Mesendoderm (in vitro differentiated cells): ENCODE measurements at regions not wholly inside any gene's neighbourhood (a gene's known extent, or its start where the extent isn't known, plus 50 kb on each side); places are given as distances from the start of the nearest gene placed in this dataset.

ENCODE experiments used
- DNase-seq: peaks from one replicate; pipeline ENCODE4 v3.0.0; 2013
- H2AK5ac ChIP-seq: 2 replicates; pipeline ENCODE4 v1.6.1; 2013; ENCODE audit warnings: low read length, inconsistent platforms
- H2BK120ac ChIP-seq: 2 replicates; pipeline ENCODE4 v1.6.1; 2013; ENCODE audit warnings: low read depth, mild to moderate bottlenecking, low read length, moderate library complexity, mixed read lengths
- H2BK15ac ChIP-seq: replicated peaks from 2 replicates; pipeline ENCODE4 v1.6.1; 2013; ENCODE audit warnings: low read depth, mild to moderate bottlenecking, moderate library complexity
- H2BK5ac ChIP-seq: 2 replicates; pipeline ENCODE4 v1.6.1; 2013; ENCODE audit warnings: low read length, inconsistent platforms
- H3K18ac ChIP-seq: 2 replicates; pipeline ENCODE4 v1.6.1; 2013; ENCODE audit warnings: mild to moderate bottlenecking, low read length, mixed read lengths
- H3K23ac ChIP-seq: one replicate; pipeline ENCODE4 v1.6.1; 2013; ENCODE audit warnings: low read length
- H3K27ac ChIP-seq: 2 replicates; pipeline ENCODE4 v1.5.1; 2013; ENCODE audit warnings: low read depth, mild to moderate bottlenecking, inconsistent platforms, low read length, moderate library complexity
- H3K27me3 ChIP-seq: 2 replicates; pipeline ENCODE4 v1.6.1; 2013; ENCODE audit warnings: low read length, control low read depth, mild to moderate bottlenecking, inconsistent platforms; ENCODE audit not compliant: insufficient read depth, poor library complexity
- H3K36me3 ChIP-seq: 2 replicates; pipeline ENCODE4 v1.6.1; 2013; ENCODE audit warnings: low read length, inconsistent platforms; ENCODE audit not compliant: control insufficient read depth, insufficient read depth
- H3K4ac ChIP-seq: one replicate; pipeline ENCODE4 v1.6.1; 2013; ENCODE audit warnings: low read depth, mild to moderate bottlenecking, low read length, moderate library complexity
- H3K4me1 ChIP-seq: 2 replicates; pipeline ENCODE4 v1.6.1; 2013; ENCODE audit warnings: low read depth, low read length, inconsistent platforms; ENCODE audit not compliant: control insufficient read depth
- H3K4me2 ChIP-seq: 2 replicates; pipeline ENCODE4 v1.6.1; 2013; ENCODE audit warnings: low read length
- H3K4me3 ChIP-seq: 2 replicates; pipeline ENCODE4 v1.5.1; 2013; ENCODE audit warnings: mild to moderate bottlenecking, low read length
- H3K56ac ChIP-seq: one replicate; pipeline ENCODE4 v1.6.1; 2013; ENCODE audit warnings: low read length
- H3K79me1 ChIP-seq: 2 replicates; pipeline ENCODE4 v1.6.1; 2013; ENCODE audit warnings: low read length, inconsistent platforms
- H3K79me2 ChIP-seq: 2 replicates; pipeline ENCODE4 v1.6.1; 2013; ENCODE audit warnings: mild to moderate bottlenecking, low read length; ENCODE audit not compliant: control insufficient read depth, insufficient read depth
- H3K9ac ChIP-seq: 2 replicates; pipeline ENCODE4 v1.6.1; 2013; ENCODE audit warnings: low read length, inconsistent platforms
- H4K5ac ChIP-seq: one replicate; pipeline ENCODE4 v1.6.1; 2013; ENCODE audit warnings: low read length
- H4K8ac ChIP-seq: one replicate; pipeline ENCODE4 v1.6.1; 2013; ENCODE audit warnings: low read depth, mild to moderate bottlenecking, control low read depth, low read length, moderate library complexity
- WGBS: extraction: QIAGEN DNeasy Blood & Tissue Kit; methylation state at CpG from one replicate; pipeline ENCODE4 v1.1.7; 2013; ENCODE audit warnings: low lambda C conversion rate, missing lambda C conversion rate; ENCODE audit not compliant: insufficient coverage; ENCODE audit errors: extremely low coverage; 5-methylcytosine and 5-hydroxymethylcytosine counted together

DNA sequence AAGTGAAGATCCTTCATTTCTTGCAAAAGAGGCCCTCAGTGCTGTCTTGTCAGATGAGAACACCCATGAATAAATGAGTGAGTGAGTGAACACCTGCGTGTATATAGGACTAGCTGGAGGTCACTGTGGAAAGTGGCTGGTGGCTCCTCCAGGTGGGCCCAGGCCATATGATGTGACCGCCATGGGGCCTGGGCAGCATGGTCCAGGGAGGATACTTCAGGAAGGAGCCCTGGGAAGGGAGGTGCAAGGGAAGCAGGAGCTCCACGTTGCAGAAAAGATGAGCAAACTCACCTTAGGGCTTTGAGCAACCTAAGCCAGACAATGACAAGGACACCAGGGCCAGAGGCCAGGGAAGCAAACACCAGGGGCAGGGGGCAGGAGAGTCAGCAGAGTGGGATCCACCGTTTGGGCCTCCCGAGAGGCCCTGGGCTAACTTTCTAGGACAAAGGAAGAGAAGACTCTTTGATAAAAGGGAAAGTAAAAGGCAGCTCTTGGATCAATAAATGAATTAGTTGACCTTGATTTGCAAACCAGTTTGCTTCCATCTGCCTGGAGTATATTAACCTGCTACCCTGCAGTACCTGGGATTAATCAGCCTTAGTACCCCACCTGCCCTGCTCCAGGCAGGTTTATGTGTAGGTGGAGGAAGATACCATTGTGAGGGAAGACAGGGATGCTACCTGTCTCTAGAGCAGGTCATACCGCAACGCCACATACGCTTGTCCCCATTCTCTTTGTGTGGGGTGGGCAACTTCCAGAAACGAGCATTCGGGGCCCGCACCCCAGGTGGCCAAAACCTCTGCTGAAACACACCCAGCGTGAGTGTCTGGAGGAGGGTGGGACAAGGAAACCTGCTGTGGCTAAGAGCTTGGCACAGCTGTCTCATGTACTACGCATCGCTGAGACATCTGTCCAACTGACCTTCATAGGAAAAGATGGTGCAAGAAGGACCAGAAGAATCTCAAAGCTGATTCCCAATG lies 51.4 kb upstream of the OLFM1 start:
- H2BK15ac ChIP-seq, result no peak overlapping the region
- DNase-seq, result no peak
- no peak overlapping the region for H3K27ac ChIP-seq
- no peak overlapping the region for H3K4me3 ChIP-seq
- no peak overlapping the region for H3K56ac ChIP-seq
- H4K5ac ChIP-seq, result no peak overlapping the region
- no peak overlapping the region for H3K9ac ChIP-seq
- H2AK5ac ChIP-seq, result no peak overlapping the region
- H2BK5ac ChIP-seq, result no peak overlapping the region
- H3K18ac ChIP-seq, result no peak overlapping the region
- no peak overlapping the region for H3K4me2 ChIP-seq
- no peaks in the 10 kb centered on the region for H3K36me3 ChIP-seq
- WGBS, result no CpG with 5 or more reads among the region's 14 CpGs
- no peaks in the 10 kb centered on the region for H3K27me3 ChIP-seq
- H3K79me1 ChIP-seq, result no peaks in the 10 kb centered on the region
- no peak overlapping the region for H4K8ac ChIP-seq
- no peaks in the 10 kb centered on the region for H3K79me2 ChIP-seq
- H3K4ac ChIP-seq, result no peak overlapping the region
- no peaks in the 10 kb centered on the region for H3K4me1 ChIP-seq
- no peak overlapping the region for H3K23ac ChIP-seq
- no peak overlapping the region for H2BK120ac ChIP-seq

DNA sequence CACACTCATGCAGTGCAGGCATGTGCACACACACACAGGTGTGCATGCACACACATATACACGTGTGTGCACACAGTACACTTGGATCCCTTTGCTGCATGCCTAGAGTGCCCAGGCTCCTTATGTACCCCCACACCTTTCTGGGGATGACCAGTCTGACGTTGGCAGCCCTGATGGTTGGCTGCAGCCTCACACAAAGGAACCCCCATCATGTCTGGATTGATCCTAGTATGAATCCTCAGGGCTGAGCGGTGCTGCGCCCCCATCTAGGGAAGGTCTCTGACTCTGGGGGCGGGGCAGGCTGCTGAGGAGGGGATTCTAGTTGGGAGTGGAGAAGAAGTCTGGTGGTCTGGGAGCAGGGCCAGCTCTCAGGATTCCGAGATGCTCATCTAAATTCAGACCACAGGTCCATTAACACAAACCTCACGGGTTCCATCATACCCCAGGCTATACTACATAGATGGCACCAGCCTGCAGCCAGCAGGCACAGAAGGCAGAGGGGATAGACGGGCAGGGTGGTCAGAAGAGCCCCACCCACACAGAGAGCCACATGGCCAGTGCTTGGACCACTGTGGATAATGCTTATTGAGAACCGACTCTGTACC lies 50.5 kb upstream of the OLFM1 start:
- H3K36me3 ChIP-seq, result no peaks in the 10 kb centered on the region
- H3K56ac ChIP-seq, result no peak overlapping the region
- H3K4me1 ChIP-seq, result no peaks in the 10 kb centered on the region
- H4K5ac ChIP-seq, result no peak overlapping the region
- no peak overlapping the region for H2BK5ac ChIP-seq
- H3K4me2 ChIP-seq, result no peak overlapping the region
- H4K8ac ChIP-seq, result no peak overlapping the region
- no peak for DNase-seq
- no peaks in the 10 kb centered on the region for H3K27me3 ChIP-seq
- no peak overlapping the region for H3K9ac ChIP-seq
- no peaks in the 10 kb centered on the region for H3K79me2 ChIP-seq
- no peak overlapping the region for H3K4ac ChIP-seq
- H3K18ac ChIP-seq, result no peak overlapping the region
- no peaks in the 10 kb centered on the region for H3K79me1 ChIP-seq
- no peak overlapping the region for H2BK120ac ChIP-seq
- H3K27ac ChIP-seq, result no peak overlapping the region
- no peak overlapping the region for H3K4me3 ChIP-seq
- H2BK15ac ChIP-seq, result no peak overlapping the region
- no peak overlapping the region for H3K23ac ChIP-seq
- WGBS, result no CpG with 5 or more reads among the region's 9 CpGs
- H2AK5ac ChIP-seq, result no peak overlapping the region

DNA sequence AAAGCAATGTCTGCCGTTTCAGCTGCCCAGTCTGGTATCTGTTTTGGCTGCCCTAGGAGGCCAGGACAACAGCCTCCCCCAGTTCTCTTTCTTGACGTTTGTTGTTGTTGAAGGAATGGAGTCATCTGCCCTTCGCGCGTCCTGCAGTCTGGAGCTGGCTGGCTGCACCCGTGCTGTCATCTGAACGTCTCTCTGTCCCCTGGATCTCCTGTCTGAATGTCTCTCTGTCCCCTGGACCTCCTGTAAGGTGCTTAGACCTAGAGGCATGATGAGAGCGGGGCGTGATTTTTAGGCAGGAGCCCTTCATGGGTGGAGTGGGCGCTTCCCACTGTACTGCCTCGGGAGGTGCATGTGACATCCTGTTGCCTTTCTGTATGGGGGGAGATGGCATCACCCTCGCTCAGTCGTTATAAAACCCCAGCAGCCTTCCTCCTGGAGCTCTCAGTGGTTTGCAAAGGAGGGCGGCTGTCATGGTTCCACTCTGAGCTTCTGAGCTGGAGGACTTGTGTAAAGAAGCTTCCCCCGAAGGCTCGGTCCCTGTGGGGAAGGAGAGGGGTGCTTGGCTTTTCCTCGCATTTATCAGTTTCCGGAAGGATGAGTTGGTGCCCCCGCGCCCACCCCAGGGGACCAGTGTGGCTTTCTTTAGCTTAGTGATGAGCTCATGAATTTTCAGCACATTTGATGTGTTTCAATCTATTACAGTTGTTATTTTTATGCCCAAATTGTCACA lies 49.8 kb upstream of the OLFM1 start:
- Histone ChIP-seq H2BK15ac (no peak overlapping the region), H3K4me3 (no peak overlapping the region), H2AK5ac (no peak overlapping the region), H3K23ac (no peak overlapping the region), H3K4me1 (no peaks in the 10 kb centered on the region), H4K5ac (no peak overlapping the region), H4K8ac (no peak overlapping the region), H3K4ac (no peak overlapping the region), H3K79me1 (no peaks in the 10 kb centered on the region), H3K79me2 (no peaks in the 10 kb centered on the region), H3K18ac (no peak overlapping the region), H2BK120ac (no peak overlapping the region), H3K27me3 (no peaks in the 10 kb centered on the region), H3K4me2 (no peak overlapping the region), H3K56ac (no peak overlapping the region), H2BK5ac (no peak overlapping the region), H3K36me3 (no peaks in the 10 kb centered on the region), H3K9ac (no peak overlapping the region), H3K27ac (no peak overlapping the region)
- no peak for DNase-seq
- WGBS, result no CpG with 5 or more reads among the region's 20 CpGs
